Immature natural killer cell (primary cell): ENCODE measurements at regions not wholly inside any gene's neighbourhood (a gene's known extent, or its start where the extent isn't known, plus 50 kb on each side); places are given as distances from the start of the nearest gene placed in this dataset.

Source experiments
- DNase-seq, 3 donors: peaks; one replicate each; pipeline ENCODE4 v3.0.0; 2022; ENCODE audit warnings: mixed read lengths in 1 of 3
- H3K27ac Mint-ChIP-seq, 6 donors: one replicate each; pipeline ENCODE4 v1.8.0; 2020; ENCODE audit warnings: mixed read lengths in 6 of 6, mild to moderate bottlenecking in 5 of 6, inconsistent platforms in 4 of 6, moderate library complexity in 3 of 6
- H3K27me3 Mint-ChIP-seq, 3 donors: one replicate each; pipeline ENCODE4 v1.8.0; 2020 to 2021; ENCODE audit warnings: low read depth in 3 of 3, mild to moderate bottlenecking in 3 of 3, mixed read lengths in 3 of 3, moderate library complexity in 3 of 3, inconsistent platforms in 1 of 3
- H3K36me3 Mint-ChIP-seq, 3 donors: one replicate each; pipeline ENCODE4 v1.8.0; 2020; ENCODE audit warnings: mixed read lengths in 3 of 3, inconsistent platforms in 2 of 3, mild to moderate bottlenecking in 2 of 3
- H3K4me1 Mint-ChIP-seq, 2 donors: one replicate each; pipeline ENCODE4 v1.8.0; 2020; ENCODE audit warnings: inconsistent platforms in 2 of 2, mild to moderate bottlenecking in 2 of 2, mixed read lengths in 2 of 2, moderate library complexity in 1 of 2
- H3K4me3 Mint-ChIP-seq, 5 donors: one replicate each; pipeline ENCODE4 v1.8.0; 2020; ENCODE audit warnings: mild to moderate bottlenecking in 5 of 5, mixed read lengths in 5 of 5, inconsistent platforms in 3 of 5, moderate library complexity in 3 of 5
- H3K9me3 Mint-ChIP-seq, 6 donors: one replicate each; pipeline ENCODE4 v1.8.0; 2020; ENCODE audit warnings: mild to moderate bottlenecking in 6 of 6, mixed read lengths in 6 of 6, inconsistent platforms in 4 of 6, moderate library complexity in 3 of 6

GRCh38 chr14:84234281-84234680, 1295.7 kb upstream of the FLRT2 start:
- Mint-ChIP-seq H3K4me1 (no peaks in the 10 kb centered on the region), H3K27me3 (no peaks in the 10 kb centered on the region), H3K9me3 (peaks cover 3 to 15% (median 7%) of the 10 kb centered on the region in 6 donors), H3K27ac (no peak overlapping the region), H3K4me3 (no peak overlapping the region), H3K36me3 (no peaks in the 10 kb centered on the region)
- no peak for DNase-seq

- no peaks in the 10 kb centered on the region for H3K36me3 Mint-ChIP-seq
- H3K27me3 Mint-ChIP-seq: no peaks in the 10 kb centered on the region
- H3K9me3 Mint-ChIP-seq: peaks cover 0 to 15% (median 5%) of the 10 kb centered on the region in 6 donors
- H3K27ac Mint-ChIP-seq: no peak overlapping the region
- no peaks in the 10 kb centered on the region for H3K4me1 Mint-ChIP-seq
- no peak overlapping the region for H3K4me3 Mint-ChIP-seq
- no peak for DNase-seq
Measured at GRCh38 chr14:84236290-84236689, 1293.7 kb upstream of the FLRT2 start.

- H3K9me3 Mint-ChIP-seq: peaks cover 0 to 19% (median 8%) of the 10 kb centered on the region in 6 donors
- no peak overlapping the region for H3K27ac Mint-ChIP-seq
- no peak overlapping the region for H3K4me3 Mint-ChIP-seq
- no peaks in the 10 kb centered on the region for H3K36me3 Mint-ChIP-seq
- H3K27me3 Mint-ChIP-seq: no peaks in the 10 kb centered on the region
- H3K4me1 Mint-ChIP-seq: no peaks in the 10 kb centered on the region
- DNase-seq: no peak
Measured at GRCh38 chr14:84237881-84238280, 1292.1 kb upstream of the FLRT2 start.

- H3K4me3 Mint-ChIP-seq: no peak overlapping the region
- H3K9me3 Mint-ChIP-seq: peaks cover 3 to 32% (median 7%) of the 10 kb centered on the region in 6 donors
- no peaks in the 10 kb centered on the region for H3K36me3 Mint-ChIP-seq
- peaks cover 0 to 2% (median 0%) of the 10 kb centered on the region in 3 donors for H3K27me3 Mint-ChIP-seq
- DNase-seq: no peak
- H3K27ac Mint-ChIP-seq: no peak overlapping the region
- H3K4me1 Mint-ChIP-seq: no peaks in the 10 kb centered on the region
Measured at GRCh38 chr14:84247693-84248092, 1282.3 kb upstream of the FLRT2 start.

GRCh38 chr14:84250893-84251292, 1279.1 kb upstream of the FLRT2 start:
- no peak overlapping the region for H3K4me3 Mint-ChIP-seq
- H3K27me3 Mint-ChIP-seq: peaks cover 0 to 2% (median 0%) of the 10 kb centered on the region in 3 donors
- no peak for DNase-seq
- H3K27ac Mint-ChIP-seq: no peak overlapping the region
- H3K4me1 Mint-ChIP-seq: no peaks in the 10 kb centered on the region
- peaks cover 3 to 25% (median 5%) of the 10 kb centered on the region in 6 donors for H3K9me3 Mint-ChIP-seq
- H3K36me3 Mint-ChIP-seq: no peaks in the 10 kb centered on the region

GRCh38 chr14:84251411-84252115, 1278.4 kb upstream of the FLRT2 start:
- H3K4me1 Mint-ChIP-seq: no peaks in the 10 kb centered on the region
- no peaks in the 10 kb centered on the region for H3K36me3 Mint-ChIP-seq
- peaks cover 3 to 25% (median 5%) of the 10 kb centered on the region in 6 donors for H3K9me3 Mint-ChIP-seq
- H3K27ac Mint-ChIP-seq: no peak overlapping the region
- H3K4me3 Mint-ChIP-seq: no peak overlapping the region
- peaks cover 0 to 2% (median 0%) of the 10 kb centered on the region in 3 donors for H3K27me3 Mint-ChIP-seq
- no peak for DNase-seq

- Mint-ChIP-seq H3K27me3 (peaks cover 0 to 2% (median 0%) of the 10 kb centered on the region in 3 donors), H3K4me1 (no peaks in the 10 kb centered on the region), H3K4me3 (no peak overlapping the region), H3K36me3 (no peaks in the 10 kb centered on the region), H3K27ac (no peak overlapping the region), H3K9me3 (peaks cover 3 to 25% (median 5%) of the 10 kb centered on the region in 6 donors)
- DNase-seq: no peak
Measured at GRCh38 chr14:84252706-84253105, 1277.2 kb upstream of the FLRT2 start.

GRCh38 chr14:84253326-84253725, 1276.6 kb upstream of the FLRT2 start:
- H3K27ac Mint-ChIP-seq: no peak overlapping the region

GRCh38 chr14:84254290-84254689, 1275.7 kb upstream of the FLRT2 start:
- Mint-ChIP-seq H3K27me3 (peaks cover 0 to 2% (median 0%) of the 10 kb centered on the region in 3 donors), H3K4me3 (no peak overlapping the region), H3K4me1 (no peaks in the 10 kb centered on the region), H3K9me3 (peaks cover 4 to 21% (median 8%) of the 10 kb centered on the region in 6 donors), H3K36me3 (no peaks in the 10 kb centered on the region), H3K27ac (no peak overlapping the region)
- no peak for DNase-seq

More at GRCh38 chr14:84253326-84253725, 1276.6 kb upstream of the FLRT2 start:
- Mint-ChIP-seq H3K4me3 (no peak overlapping the region), H3K27me3 (peaks cover 0 to 2% (median 0%) of the 10 kb centered on the region in 3 donors), H3K9me3 (peaks cover 3 to 25% (median 5%) of the 10 kb centered on the region in 6 donors), H3K4me1 (no peaks in the 10 kb centered on the region), H3K36me3 (no peaks in the 10 kb centered on the region)
- DNase-seq: no peak

- Mint-ChIP-seq H3K4me1 (no peaks in the 10 kb centered on the region), H3K4me3 (no peak overlapping the region), H3K9me3 (peaks cover 3 to 16% (median 9%) of the 10 kb centered on the region in 6 donors), H3K27ac (no peak overlapping the region), H3K36me3 (no peaks in the 10 kb centered on the region), H3K27me3 (no peaks in the 10 kb centered on the region)
- no peak for DNase-seq
Measured at GRCh38 chr14:84262932-84263331, 1267.0 kb upstream of the FLRT2 start.

GRCh38 chr14:84272290-84272721, 1257.6 kb upstream of the FLRT2 start:
- Mint-ChIP-seq H3K27me3 (no peaks in the 10 kb centered on the region), H3K4me1 (no peaks in the 10 kb centered on the region), H3K36me3 (no peaks in the 10 kb centered on the region), H3K9me3 (peaks cover 0 to 11% (median 6%) of the 10 kb centered on the region in 6 donors), H3K27ac (no peak overlapping the region), H3K4me3 (no peak overlapping the region)
- DNase-seq: no peak

GRCh38 chr14:84273181-84273580, 1256.8 kb upstream of the FLRT2 start:
- no peaks in the 10 kb centered on the region for H3K27me3 Mint-ChIP-seq

GRCh38 chr14:84282618-84283017, 1247.3 kb upstream of the FLRT2 start:
- Mint-ChIP-seq H3K36me3 (no peaks in the 10 kb centered on the region), H3K4me3 (no peak overlapping the region), H3K27me3 (no peaks in the 10 kb centered on the region), H3K4me1 (no peaks in the 10 kb centered on the region), H3K9me3 (peaks cover 0 to 7% (median under 1%) of the 10 kb centered on the region in 6 donors), H3K27ac (no peak overlapping the region)
- no peak for DNase-seq

More at GRCh38 chr14:84273181-84273580, 1256.8 kb upstream of the FLRT2 start:
- no peak overlapping the region for H3K4me3 Mint-ChIP-seq
- no peak for DNase-seq
- no peaks in the 10 kb centered on the region for H3K4me1 Mint-ChIP-seq
- peaks cover 0 to 10% (median 7%) of the 10 kb centered on the region in 6 donors for H3K9me3 Mint-ChIP-seq
- H3K36me3 Mint-ChIP-seq: no peaks in the 10 kb centered on the region
- H3K27ac Mint-ChIP-seq: no peak overlapping the region

- no peak for DNase-seq
- no peaks in the 10 kb centered on the region for H3K27me3 Mint-ChIP-seq
- no peak overlapping the region for H3K4me3 Mint-ChIP-seq
- H3K9me3 Mint-ChIP-seq: peaks cover 0 to 9% (median 4%) of the 10 kb centered on the region in 6 donors
- no peak overlapping the region for H3K27ac Mint-ChIP-seq
- no peaks in the 10 kb centered on the region for H3K36me3 Mint-ChIP-seq
- no peaks in the 10 kb centered on the region for H3K4me1 Mint-ChIP-seq
Measured at GRCh38 chr14:84288781-84289180, 1241.2 kb upstream of the FLRT2 start.
